Skin of body (tissue), 1 donor: ENCODE measurements at regions not wholly inside any gene's neighbourhood (a gene's known extent, or its start where the extent isn't known, plus 50 kb on each side); places are given as distances from the start of the nearest gene placed in this dataset.
"Not testable (repeated sequence)": the region's sequence is repeated elsewhere in the genome, so short reads cannot be mapped to it uniquely, and the experiment has no call there.

Source experiments
- DNase-seq: peaks from one replicate; lab custom pipeline; 2025; lab: John Stamatoyannopoulos, UW

DNA sequence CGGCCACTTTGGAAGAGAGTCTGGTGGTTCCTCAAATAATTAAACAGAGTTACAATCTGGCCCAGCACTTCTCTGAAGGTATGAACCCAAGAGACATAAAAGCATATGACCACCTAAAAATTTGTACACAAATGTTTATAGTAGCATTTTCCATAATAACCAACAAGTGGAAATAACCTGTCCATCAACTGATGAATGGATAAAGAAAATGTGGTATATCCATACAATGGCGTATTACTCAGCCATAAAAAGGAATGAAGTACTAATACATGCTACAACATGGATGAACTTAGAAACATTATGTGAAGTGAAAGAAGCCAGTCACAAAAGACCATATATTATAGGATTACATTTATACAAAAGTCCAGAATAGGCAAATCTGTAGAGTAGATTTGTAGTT, 76.0 kb upstream of the RGPD5 start:
- DNase-seq = no peak

DNA sequence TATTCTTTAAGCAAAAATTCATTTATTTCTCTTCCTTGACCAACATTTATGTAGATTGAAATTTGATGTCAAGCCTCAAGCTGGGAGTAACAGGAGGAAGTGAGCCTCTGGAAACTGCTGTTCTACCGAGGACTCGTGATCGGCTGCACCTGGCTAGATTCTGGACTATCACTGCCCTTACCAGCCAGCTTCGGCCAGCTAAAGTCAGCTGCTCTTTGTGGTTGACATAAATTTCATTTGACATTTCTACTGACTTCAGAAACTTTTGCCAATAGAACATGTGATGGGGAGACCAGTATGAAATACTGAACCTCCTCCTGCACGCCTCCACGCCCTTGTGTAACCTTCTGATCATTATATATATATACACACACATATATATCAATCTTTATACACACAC, 74.2 kb upstream of the RGPD5 start:
- DNase-seq = no peak

DNA sequence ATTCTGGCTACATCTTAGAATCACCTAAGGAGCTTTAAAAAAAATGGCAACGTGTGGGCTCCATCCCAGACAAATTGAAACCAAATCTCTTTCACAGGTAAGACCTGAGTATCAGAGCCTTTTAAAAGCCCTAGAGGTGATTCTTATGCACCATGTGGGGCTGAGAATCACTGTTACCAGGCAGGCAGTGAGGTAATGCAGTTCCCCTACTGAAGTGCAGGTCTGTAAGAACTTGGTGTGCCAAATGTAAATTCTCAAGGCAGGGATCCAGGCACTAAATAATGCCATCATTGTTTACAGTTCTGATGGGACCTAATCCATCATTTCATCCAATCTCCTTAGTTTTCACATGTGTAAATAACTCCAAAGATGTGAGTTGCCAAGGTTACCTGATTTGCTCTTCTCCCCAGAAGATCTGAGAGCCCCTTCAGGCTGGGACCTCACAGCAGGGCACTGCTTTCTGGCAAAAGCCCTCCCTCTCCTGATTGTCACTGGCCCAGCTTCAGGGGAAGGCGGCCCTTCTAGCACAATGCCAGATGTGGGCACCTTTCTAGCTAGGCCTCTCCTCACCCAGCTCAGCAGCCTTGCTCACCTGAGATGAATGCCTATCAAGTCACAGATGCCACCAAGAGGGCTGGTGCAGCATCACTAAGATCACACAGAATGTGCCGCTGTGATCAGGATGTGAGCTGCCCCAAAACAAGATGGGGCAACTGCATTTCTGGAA, 73.6 kb upstream of the RGPD5 start:
- no peak for DNase-seq

DNA sequence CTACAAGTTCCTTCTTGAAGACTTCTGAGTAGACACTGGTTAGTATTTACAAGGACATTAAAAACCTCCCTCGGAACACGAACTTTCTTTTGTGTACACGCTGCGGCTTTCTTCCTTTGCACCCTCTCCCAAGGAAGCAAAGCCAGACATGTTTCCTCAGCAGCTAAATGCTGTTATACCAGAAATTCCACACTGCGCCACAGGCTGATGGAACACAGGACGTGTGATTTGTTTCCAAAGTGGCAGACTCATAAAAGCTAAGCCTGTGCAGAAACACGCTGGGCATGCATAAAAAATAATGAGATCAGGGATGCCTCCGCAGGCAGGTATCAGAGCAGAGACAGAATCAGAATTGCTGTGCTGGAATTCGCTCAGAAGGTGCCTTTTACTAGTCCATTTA, 73.0 kb upstream of the RGPD5 start:
- peak; percentile 23 for DNase-seq

DNA sequence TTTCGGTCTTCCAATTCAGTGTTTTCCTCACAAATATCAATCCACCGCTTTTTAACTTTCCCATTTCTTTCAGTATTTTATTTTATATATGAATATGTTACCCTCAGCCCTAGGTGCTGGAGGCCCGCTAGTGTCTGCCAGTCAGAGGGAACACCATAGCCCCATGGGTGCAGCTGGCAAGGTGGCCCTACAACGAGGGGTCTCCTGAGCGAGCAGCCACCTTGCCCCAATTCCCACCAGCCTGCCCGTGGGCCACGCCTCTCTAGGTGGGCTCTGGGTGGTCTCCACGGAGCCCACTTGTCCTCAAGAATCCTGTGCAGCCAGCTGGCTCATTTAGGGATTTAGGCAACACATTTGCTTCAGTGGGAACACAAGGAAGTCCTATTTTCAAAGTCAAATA, 72.5 kb upstream of the RGPD5 start:
- no peak for DNase-seq

DNA sequence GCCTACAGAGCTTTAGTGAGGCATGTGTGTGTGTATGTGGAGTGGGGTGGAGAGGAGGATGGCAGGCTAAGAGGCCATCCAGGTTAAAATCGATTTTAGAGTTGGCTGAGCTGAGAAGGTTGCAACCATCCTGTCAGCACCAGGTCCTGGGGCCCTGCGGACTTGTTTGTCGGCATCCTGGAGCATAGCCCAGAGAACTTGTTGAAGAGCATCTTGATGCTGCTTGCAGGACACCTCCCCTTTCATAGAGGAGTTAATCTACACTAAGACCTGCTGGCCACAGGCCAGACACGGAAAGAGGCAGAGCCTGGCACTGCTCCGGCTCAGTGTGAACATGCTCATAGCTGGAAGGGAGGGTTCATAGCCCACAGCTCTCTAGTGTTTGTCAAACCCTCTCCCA, 72.1 kb upstream of the RGPD5 start:
- DNase-seq = no peak

DNA sequence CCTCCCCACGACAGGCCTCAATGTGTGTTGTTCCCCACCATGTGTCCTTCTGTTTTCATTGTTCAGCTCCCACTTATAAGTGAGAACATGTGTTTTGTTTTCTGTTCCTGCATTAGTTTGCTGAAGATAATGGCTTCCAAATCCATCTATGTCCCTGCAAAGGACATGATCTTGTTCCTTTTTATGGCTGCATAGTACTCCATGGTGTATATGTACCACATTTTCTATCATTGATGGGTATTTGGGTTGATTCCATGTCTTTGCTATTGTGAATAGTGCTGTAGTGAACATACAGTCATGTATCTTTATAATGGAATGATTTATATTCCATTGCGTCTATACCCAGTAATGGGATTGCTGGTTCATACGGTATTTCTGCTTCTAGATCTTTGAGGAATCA, 71.5 kb upstream of the RGPD5 start:
- not testable (repeated sequence) for DNase-seq

DNA sequence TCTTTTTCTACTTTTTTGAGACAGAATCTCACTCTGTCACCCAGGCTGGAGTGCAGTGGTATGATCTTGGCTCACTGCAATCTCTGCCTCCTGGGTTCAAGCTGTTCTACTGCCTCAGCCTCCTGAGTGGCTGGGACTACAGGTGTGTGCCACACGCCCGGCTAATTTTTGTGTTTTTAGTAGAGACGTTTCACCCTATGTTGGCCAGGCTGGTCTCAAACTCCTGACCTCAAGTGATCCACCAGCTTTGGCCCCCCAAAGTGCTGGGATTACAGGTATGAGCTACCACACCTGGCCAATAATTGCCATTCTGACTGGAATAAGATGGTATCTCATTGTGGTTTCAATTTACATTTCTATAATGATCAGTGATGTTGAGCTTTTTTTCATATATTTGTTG, 71.0 kb upstream of the RGPD5 start:
- DNase-seq = not testable (repeated sequence)

DNA sequence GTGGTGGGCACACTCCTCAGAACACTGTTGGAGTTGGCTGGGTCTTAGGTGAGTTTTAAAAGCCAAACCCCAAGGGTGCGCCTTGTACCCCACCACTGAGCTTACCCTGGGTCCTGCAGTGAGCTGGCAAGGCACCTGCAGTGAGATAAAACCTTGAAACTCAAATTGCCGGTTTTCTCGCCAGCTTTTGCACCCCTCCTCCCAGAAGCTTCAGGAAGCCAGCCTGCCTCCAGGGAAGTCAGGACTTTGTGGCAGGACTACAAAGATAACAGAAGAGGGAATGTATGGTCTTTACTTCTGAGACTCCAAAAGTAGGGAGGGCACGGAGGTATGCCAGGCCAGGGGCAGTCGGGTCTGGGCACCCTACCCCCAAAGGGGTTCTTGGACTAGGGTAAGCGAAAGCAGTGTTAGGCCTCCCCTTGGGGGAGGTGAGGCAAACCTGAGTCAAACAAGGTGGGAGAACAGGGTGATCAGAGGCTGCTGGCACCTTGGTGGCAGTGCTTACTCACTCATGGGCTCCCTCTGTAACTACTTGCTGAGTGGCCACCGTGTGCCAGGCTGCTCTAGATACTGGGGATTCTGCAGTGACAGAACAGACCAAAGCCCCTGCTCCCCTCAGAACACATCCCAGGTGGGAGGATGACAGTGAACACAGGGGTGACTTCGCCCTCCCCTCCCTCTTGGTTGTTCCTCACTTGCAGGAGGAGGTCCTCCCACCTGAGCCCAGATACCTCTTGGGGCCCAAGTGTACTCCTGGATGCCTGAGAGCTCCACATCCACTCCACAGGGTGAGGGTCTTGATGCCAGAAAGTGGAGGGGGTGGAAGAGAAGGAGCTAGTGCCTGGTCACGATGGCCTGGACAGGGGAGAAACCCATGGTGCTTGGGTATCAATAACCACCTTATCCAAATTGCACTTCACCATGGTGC, 69.3 kb upstream of the RGPD5 start:
- no peak for DNase-seq

DNA sequence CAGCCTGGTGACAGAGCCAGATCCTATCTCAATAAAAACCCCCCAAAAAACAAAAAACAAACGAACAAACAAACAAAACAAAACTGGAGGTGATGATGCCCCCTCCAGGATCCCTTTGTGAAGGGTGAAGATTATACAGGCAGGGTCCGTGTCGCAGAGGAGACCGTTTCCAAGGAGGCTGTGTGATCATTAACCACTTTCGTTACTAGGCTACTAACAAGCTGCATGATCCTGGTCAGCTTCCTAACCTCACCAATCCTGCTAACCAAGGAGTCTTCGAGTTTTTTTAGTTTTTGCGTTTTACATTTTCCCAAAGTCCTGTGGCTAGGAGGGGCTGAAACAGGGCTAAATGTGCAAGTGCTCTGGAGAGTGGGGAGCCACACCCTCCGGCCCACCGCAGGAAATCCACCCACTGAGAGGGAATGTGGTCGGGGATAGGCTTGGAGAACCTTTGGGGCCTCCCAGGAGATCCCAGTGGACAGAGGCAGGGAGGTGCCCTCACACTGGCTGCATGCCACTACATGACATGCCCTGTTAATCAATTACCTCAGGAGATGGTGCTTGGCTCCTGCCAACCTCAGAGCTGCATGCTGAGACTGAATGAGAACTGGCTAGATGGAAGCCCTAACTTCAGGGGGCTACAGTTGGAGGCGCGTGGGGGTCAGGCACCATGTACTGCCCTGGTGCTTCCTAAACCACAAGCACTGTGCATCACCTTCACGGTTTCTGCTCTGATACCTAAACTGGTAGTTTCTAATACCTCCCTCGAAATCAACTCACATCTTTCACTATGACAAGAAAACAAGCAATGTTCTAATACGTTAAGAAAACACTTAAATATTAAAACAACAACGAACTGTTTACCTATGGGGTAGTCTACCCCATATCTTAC, 67.5 kb upstream of the RGPD5 start:
- no peak for DNase-seq

DNA sequence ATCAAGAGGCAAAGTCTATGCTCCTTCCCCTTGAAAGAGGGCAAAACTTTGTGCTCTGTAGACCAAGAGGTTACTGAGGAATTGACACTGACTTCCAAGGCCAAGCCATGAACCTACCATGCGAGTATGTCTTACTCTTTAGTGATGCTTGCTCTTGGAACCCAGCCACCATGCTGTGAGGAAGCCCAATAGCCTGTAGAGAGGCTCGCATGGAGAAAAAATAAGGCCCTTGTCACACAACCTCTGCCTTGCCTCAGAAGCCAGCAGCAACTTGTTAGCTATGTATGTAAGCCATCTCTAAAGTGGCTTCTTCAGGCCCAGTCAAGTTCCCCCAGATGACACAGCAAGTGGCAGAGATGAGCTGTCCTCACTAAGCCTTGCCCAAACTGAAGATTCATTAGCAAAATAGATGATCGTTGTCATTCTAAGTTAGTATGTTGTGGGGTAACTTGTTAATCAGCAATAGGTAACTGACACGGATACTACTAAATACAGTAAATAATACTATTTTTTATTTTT, 66.1 kb upstream of the RGPD5 start:
- DNase-seq = no peak

DNA sequence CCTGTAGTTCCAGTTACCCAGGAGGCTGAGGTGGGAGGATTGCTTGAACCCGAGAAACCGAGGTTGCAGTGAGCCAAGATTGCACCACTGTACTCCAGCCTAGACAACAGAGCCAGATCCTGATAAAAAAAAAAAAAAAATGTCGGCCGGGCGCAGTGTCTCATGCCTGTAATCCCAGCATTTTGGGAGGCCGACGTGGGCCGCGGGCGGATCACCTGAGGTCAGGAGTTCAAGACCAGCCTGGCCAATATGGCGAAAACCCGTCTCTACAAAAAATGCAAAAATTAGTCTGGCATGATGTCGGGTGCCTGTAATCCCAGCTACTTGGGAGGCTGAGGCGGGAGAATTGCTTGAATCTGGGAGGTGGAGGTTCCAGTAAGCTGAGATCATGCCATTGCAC, 60.4 kb upstream of the RGPD5 start:
- not testable (repeated sequence) for DNase-seq

DNA sequence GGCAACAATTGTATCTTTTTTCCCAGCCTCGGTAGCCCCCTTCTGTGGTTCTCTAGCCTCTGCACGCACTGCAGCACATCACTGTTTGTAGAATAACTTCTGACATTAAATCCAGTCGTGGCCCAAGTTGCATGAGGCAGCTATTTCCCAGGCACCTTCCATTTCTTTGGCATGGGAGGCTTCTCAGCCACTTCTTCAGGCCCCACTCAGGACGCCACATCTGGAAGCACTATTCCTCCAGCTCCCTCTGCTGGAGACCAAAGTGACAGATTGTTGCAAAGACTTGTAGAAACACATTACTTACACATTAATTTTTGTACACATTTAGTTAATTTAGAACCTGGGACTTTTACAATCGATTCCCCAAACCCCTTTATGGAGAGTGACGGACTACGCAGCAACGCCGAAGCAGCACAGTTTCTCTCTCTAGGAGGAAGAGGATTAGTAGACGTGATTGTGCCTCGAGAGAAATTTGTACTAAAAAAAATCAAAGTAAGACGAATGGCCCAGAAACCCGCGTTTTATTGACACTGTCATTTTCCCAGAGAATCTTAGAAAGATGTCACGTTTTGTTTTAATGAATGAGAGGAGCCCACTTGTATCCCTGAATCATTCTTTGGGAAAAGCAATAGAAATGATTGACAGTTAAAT, 57.8 kb upstream of the RGPD5 start:
- peak; percentile 77 for DNase-seq
